Prostate gland (tissue), 2 donors: ENCODE measurements at regions not wholly inside any gene's neighbourhood (a gene's known extent, or its start where the extent isn't known, plus 50 kb on each side); places are given as distances from the start of the nearest gene placed in this dataset.

Source experiments
- DNase-seq: peaks from one replicate; pipeline ENCODE4 v3.0.0-alpha.2; 2019; ENCODE audit warnings: low spot score
- H3K27ac ChIP-seq, 2 donors: fragments of 200-600 bp; sonication (generic); 2 replicates each; pipeline ENCODE4 v1.5.1; 2017 to 2019
- H3K27me3 ChIP-seq: fragments of 200-600 bp; sonication (generic); replicated peaks from 2 replicates; pipeline ENCODE4 v1.5.1; 2019; ENCODE audit not compliant: insufficient read depth
- H3K36me3 ChIP-seq, 2 donors: fragments of 200-600 bp; sonication (generic); 1 replicate in 1 of 2; 2 replicates in 1 of 2; pipeline versions ENCODE4 v1.5.1 to v1.8.1; 2017 to 2019
- H3K4me1 ChIP-seq: fragments of 200-600 bp; sonication (generic); replicated peaks from 2 replicates; pipeline ENCODE4 v1.5.1; 2019
- H3K4me3 ChIP-seq, 2 donors: fragments of 200-600 bp; sonication (generic); 2 replicates each; pipeline ENCODE4 v1.5.1; 2017 to 2019
- H3K9me3 ChIP-seq: fragments of 200-600 bp; sonication (generic); 2 replicates; pipeline ENCODE4 v1.5.1; 2017
- POLR2A ChIP-seq: fragments of 450-650 bp; IDR thresholded peaks from one replicate; pipeline ENCODE4 v1.6.1; 2016; ENCODE audit warnings: antibody characterized with exemption, mild to moderate bottlenecking
- POLR2AphosphoS5 ChIP-seq: sonication (generic); formaldehyde crosslinking; IDR thresholded peaks from one replicate; pipeline ENCODE4 v1.6.1; 2017; ENCODE audit warnings: antibody characterized with exemption
- WGBS: methylation state at CpG from one replicate; pipeline ENCODE4 v1.1.5; 2018; 5-methylcytosine and 5-hydroxymethylcytosine counted together
- intact Hi-C: fragments of 100-400 bp; cut with DNase I; formaldehyde crosslinking; loops from one replicate; pipeline ENCODE4 v1.14.2; 2022
- TF ChIP-seq, protein P1 (sequence below), 4 experiments: fragments of 200-600 bp in 2 of 4; fragments of 450-650 bp in 2 of 4; sonication (generic) in 2 of 4; IDR thresholded peaks; 1 replicate in 3 of 4; 2 replicates in 1 of 4; pipeline ENCODE4 v1.5.1; 2016 to 2019; ENCODE audit warnings: antibody characterized with exemption in 4 of 4, mild to moderate bottlenecking in 2 of 4, moderate library complexity in 2 of 4

- intact Hi-C loops = loop anchor here (10.0 kb wide), 1 partner anchor 275 kb away; no protein-coding TSS in a partner anchor
Observed at GRCh38 chr9:2340046-2340760, 281.4 kb upstream of the VLDLR start.

DNA sequence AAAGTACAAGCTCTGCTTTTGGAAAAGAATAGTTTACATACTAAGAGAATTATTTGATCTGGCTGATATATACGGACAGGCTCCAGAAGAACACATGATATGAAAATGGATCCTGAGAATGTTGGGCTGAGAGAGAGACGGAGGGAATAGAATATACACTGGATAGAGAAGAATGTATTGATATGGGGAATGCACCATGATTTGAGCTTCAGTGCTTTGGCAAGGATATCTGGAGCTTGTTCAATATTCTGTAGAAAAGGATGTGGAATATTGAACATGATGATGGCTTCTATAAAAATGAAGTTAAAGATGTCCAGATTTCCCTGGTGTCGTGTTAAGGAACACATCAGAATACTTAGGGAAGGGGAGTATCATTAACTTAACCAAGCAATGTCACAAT is 280.5 kb upstream of the VLDLR start:
- Histone ChIP-seq H3K27me3 (no peaks in the 10 kb centered on the region), H3K36me3 (no peaks in the 10 kb centered on the region), H3K4me3 (no peak overlapping the region), H3K4me1 (peaks cover 3% of the 10 kb centered on the region), H3K27ac (no peak overlapping the region), H3K9me3 (no peaks in the 10 kb centered on the region)
- WGBS = 59% methylated on average over 3 of the region's 3 CpGs
- intact Hi-C loops = loop anchor here (10.0 kb wide), 1 partner anchor 274 kb away; no protein-coding TSS in a partner anchor
- no peak for DNase-seq
- TF ChIP-seq, protein P1, sequence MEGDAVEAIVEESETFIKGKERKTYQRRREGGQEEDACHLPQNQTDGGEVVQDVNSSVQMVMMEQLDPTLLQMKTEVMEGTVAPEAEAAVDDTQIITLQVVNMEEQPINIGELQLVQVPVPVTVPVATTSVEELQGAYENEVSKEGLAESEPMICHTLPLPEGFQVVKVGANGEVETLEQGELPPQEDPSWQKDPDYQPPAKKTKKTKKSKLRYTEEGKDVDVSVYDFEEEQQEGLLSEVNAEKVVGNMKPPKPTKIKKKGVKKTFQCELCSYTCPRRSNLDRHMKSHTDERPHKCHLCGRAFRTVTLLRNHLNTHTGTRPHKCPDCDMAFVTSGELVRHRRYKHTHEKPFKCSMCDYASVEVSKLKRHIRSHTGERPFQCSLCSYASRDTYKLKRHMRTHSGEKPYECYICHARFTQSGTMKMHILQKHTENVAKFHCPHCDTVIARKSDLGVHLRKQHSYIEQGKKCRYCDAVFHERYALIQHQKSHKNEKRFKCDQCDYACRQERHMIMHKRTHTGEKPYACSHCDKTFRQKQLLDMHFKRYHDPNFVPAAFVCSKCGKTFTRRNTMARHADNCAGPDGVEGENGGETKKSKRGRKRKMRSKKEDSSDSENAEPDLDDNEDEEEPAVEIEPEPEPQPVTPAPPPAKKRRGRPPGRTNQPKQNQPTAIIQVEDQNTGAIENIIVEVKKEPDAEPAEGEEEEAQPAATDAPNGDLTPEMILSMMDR (IDR thresholded peaks at IDR 0.05) = no peak
- TF ChIP-seq POLR2A = no peak
- TF ChIP-seq POLR2AphosphoS5 = no peak

More at GRCh38 chr9:2340046-2340760, 281.4 kb upstream of the VLDLR start:
- no peak overlapping the region for H3K27ac ChIP-seq
- H3K4me1 ChIP-seq = peaks cover 3% of the 10 kb centered on the region
- no peaks in the 10 kb centered on the region for H3K9me3 ChIP-seq
- no peak for TF ChIP-seq POLR2AphosphoS5
- no peak for TF ChIP-seq POLR2A
- TF ChIP-seq, protein P1 (IDR thresholded peaks at IDR 0.05) = no peak
- no peak overlapping the region for H3K4me3 ChIP-seq
- 73% methylated on average over 2 of the region's 2 CpGs for whole genome bisulfite sequencing
- H3K27me3 ChIP-seq = no peaks in the 10 kb centered on the region
- DNase-seq = no peak
- no peaks in the 10 kb centered on the region for H3K36me3 ChIP-seq

- Histone ChIP-seq H3K27me3 (no peaks in the 10 kb centered on the region), H3K27ac (no peak overlapping the region), H3K36me3 (no peaks in the 10 kb centered on the region), H3K4me3 (no peak overlapping the region), H3K9me3 (no peaks in the 10 kb centered on the region), H3K4me1 (peaks cover 3% of the 10 kb centered on the region)
- TF ChIP-seq, protein P1 (IDR thresholded peaks at IDR 0.05) = no peak
- TF ChIP-seq POLR2A (no peak), POLR2AphosphoS5 (no peak)
- intact Hi-C loops = loop anchor here (10.0 kb wide), 1 partner anchor 273 kb away; no protein-coding TSS in a partner anchor
- 92% methylated on average over 1 of the region's 1 CpG for WGBS
- DNase-seq = no peak
Observed at GRCh38 chr9:2341956-2342355, 279.6 kb upstream of the VLDLR start.

GRCh38 chr9:2343756-2344155 is 277.8 kb upstream of the VLDLR start:
- intact Hi-C loops = loop anchor here (10.0 kb wide), 1 partner anchor 271 kb away; no protein-coding TSS in a partner anchor
- no peak for DNase-seq
- no peak overlapping the region for H3K27ac ChIP-seq
- no peak overlapping the region for H3K4me3 ChIP-seq
- 95% methylated on average over 3 of the region's 3 CpGs for WGBS
- H3K36me3 ChIP-seq = no peaks in the 10 kb centered on the region
- TF ChIP-seq, protein P1 (IDR thresholded peaks at IDR 0.05) = no peak
- TF ChIP-seq POLR2AphosphoS5 (no peak), POLR2A (no peak)
- no peaks in the 10 kb centered on the region for H3K9me3 ChIP-seq
- H3K27me3 ChIP-seq = no peaks in the 10 kb centered on the region
- H3K4me1 ChIP-seq = no peaks in the 10 kb centered on the region

- H3K9me3 ChIP-seq = no peaks in the 10 kb centered on the region
- H3K4me1 ChIP-seq = no peaks in the 10 kb centered on the region
- H3K36me3 ChIP-seq = no peaks in the 10 kb centered on the region
- 92% methylated on average over 2 of the region's 2 CpGs for WGBS
- no peak overlapping the region for H3K4me3 ChIP-seq
- TF ChIP-seq, protein P1 (IDR thresholded peaks at IDR 0.05) = no peak
- TF ChIP-seq POLR2A (no peak), POLR2AphosphoS5 (no peak)
- no peak for DNase-seq
- intact Hi-C loops = loop anchor here (10.0 kb wide), 1 partner anchor 270 kb away; no protein-coding TSS in a partner anchor
- H3K27ac ChIP-seq = no peak overlapping the region
- no peaks in the 10 kb centered on the region for H3K27me3 ChIP-seq
Observed at GRCh38 chr9:2344436-2344835, 277.2 kb upstream of the VLDLR start.
